IMR-90 (cell line): ENCODE measurements at regions not wholly inside any gene's neighbourhood (a gene's known extent, or its start where the extent isn't known, plus 50 kb on each side); places are given as distances from the start of the nearest gene placed in this dataset.

Experiments used
- ATAC-seq: fragments of 200-7000 bp; cut with Tn5 transposase; 2 replicates; pipeline ENCODE4 v1.9.1; 2020; ENCODE audit warnings: low read depth, mild to moderate bottlenecking, moderate library complexity
- BruUV-seq: library from RNA; stranded (reverse); fragments of 400-500 nt; replicated peaks from 2 replicates; lab custom pipeline; 2021; lab: Mats Ljungman, UMichigan
- CTCF ChIA-PET: fragments of 300-600 bp; formaldehyde crosslinking; extraction: SDS; loops from one replicate; lab custom pipeline; 2021; ENCODE audit warnings: antibody characterized with exemption; lab: Yijun Ruan, JAX
- POLR2A ChIA-PET: fragments of 300-600 bp; sonication (Branson Sonifier 250); formaldehyde crosslinking; loops from one replicate; lab custom pipeline; 2022; ENCODE audit warnings: antibody characterized with exemption; ENCODE audit not compliant: unreplicated experiment; lab: Charles Lee
- DNase-seq: peaks from one replicate; pipeline ENCODE4 v3.0.0; 2013
- H2AFZ ChIP-seq: replicated peaks from 2 replicates; pipeline ENCODE3; 2013; ENCODE audit warnings: low read length, mild to moderate bottlenecking; ENCODE audit not compliant: poor library complexity
- H2AK5ac ChIP-seq: 2 replicates; pipeline ENCODE4 v1.6.1; 2013; ENCODE audit warnings: low read depth, low read length, inconsistent platforms
- H2AK9ac ChIP-seq: replicated peaks from 2 replicates; pipeline ENCODE3; 2013; ENCODE audit warnings: mild to moderate bottlenecking, low read depth, low read length, moderate library complexity; ENCODE audit not compliant: poor library complexity
- H2BK120ac ChIP-seq: 2 replicates; pipeline ENCODE4 v1.6.1; 2013; ENCODE audit warnings: low read depth, low read length, inconsistent platforms
- H2BK15ac ChIP-seq: 3 replicates; pipeline ENCODE4 v1.6.1; 2013; ENCODE audit warnings: low read depth, low read length, inconsistent platforms
- H2BK20ac ChIP-seq: 2 replicates; pipeline ENCODE4 v1.6.1; 2013; ENCODE audit warnings: low read depth, mild to moderate bottlenecking, inconsistent platforms, low read length, moderate library complexity
- H2BK5ac ChIP-seq: 2 replicates; pipeline ENCODE4 v1.6.1; 2013; ENCODE audit warnings: mild to moderate bottlenecking, low read depth, low read length, inconsistent platforms; ENCODE audit not compliant: poor library complexity, severe bottlenecking
- H3K14ac ChIP-seq: replicated peaks from 2 replicates; pipeline ENCODE4 v1.6.1; 2013; ENCODE audit warnings: low read depth, low read length, inconsistent platforms
- H3K18ac ChIP-seq: 2 replicates; pipeline ENCODE4 v1.6.1; 2013; ENCODE audit warnings: low read depth, low read length, control low read depth
- H3K23ac ChIP-seq: 2 replicates; pipeline ENCODE4 v1.6.1; 2013; ENCODE audit warnings: low read depth, low read length, inconsistent platforms
- H3K27ac ChIP-seq: 2 replicates; pipeline ENCODE4 v1.5.1; 2013; ENCODE audit warnings: mild to moderate bottlenecking, control low read depth, low read length; ENCODE audit not compliant: insufficient read depth
- H3K27me3 ChIP-seq: 2 replicates; pipeline ENCODE4 v1.6.1; 2013; ENCODE audit warnings: low read length; ENCODE audit not compliant: control insufficient read depth, insufficient read depth
- H3K36me3 ChIP-seq: 2 replicates; pipeline ENCODE4 v1.6.1; 2013; ENCODE audit warnings: low read length, mixed read lengths; ENCODE audit not compliant: control insufficient read depth, insufficient read depth
- H3K4ac ChIP-seq: 2 replicates; pipeline ENCODE4 v1.6.1; 2013; ENCODE audit warnings: low read depth, low read length, inconsistent platforms
- H3K4me1 ChIP-seq: 2 replicates; pipeline ENCODE4 v1.6.1; 2013; ENCODE audit warnings: low read length, mixed read lengths; ENCODE audit not compliant: control insufficient read depth, insufficient read depth
- H3K4me2 ChIP-seq: 2 replicates; pipeline ENCODE4 v1.6.1; 2013; ENCODE audit warnings: low read depth, mild to moderate bottlenecking, control low read depth, low read length, moderate library complexity
- H3K4me3 ChIP-seq: 2 replicates; pipeline ENCODE4 v1.5.1; 2013; ENCODE audit warnings: low read depth, mild to moderate bottlenecking, control low read depth, low read length, moderate library complexity; ENCODE audit not compliant: insufficient read depth
- H3K56ac ChIP-seq: 2 replicates; pipeline ENCODE4 v1.6.1; 2013; ENCODE audit warnings: low read length, inconsistent platforms; ENCODE audit not compliant: insufficient read depth; ENCODE audit errors: extremely low read depth
- H3K79me1 ChIP-seq, 2 experiments: 2 replicates each; pipeline ENCODE4 v1.6.1; 2013; ENCODE audit warnings: low read length in 2 of 2, inconsistent platforms in 1 of 2, low read depth in 1 of 2
- H3K9ac ChIP-seq: 2 replicates; pipeline ENCODE4 v1.6.1; 2013; ENCODE audit warnings: low read depth, low read length, control low read depth
- H3K9me1 ChIP-seq: 2 replicates; pipeline ENCODE4 v1.6.1; 2013; ENCODE audit warnings: low read length, inconsistent platforms; ENCODE audit not compliant: insufficient read depth
- H3K9me3 ChIP-seq: 2 replicates; pipeline ENCODE4 v1.6.1; 2013; ENCODE audit warnings: low read length; ENCODE audit not compliant: control insufficient read depth, insufficient read depth
- H4K20me1 ChIP-seq: 2 replicates; pipeline ENCODE4 v1.6.1; 2013; ENCODE audit warnings: low read length, inconsistent platforms; ENCODE audit not compliant: insufficient read depth
- H4K5ac ChIP-seq: 2 replicates; pipeline ENCODE4 v1.6.1; 2013; ENCODE audit warnings: mild to moderate bottlenecking, low read depth, low read length, control low read depth
- H4K8ac ChIP-seq, 2 experiments: 2 replicates each; pipeline ENCODE4 v1.6.1; 2013; ENCODE audit warnings: low read depth in 2 of 2, low read length in 2 of 2, control low read depth in 1 of 2, inconsistent platforms in 1 of 2
- H4K91ac ChIP-seq: 2 replicates; pipeline ENCODE4 v1.6.1; 2013; ENCODE audit warnings: low read depth, low read length, inconsistent platforms; ENCODE audit not compliant: insufficient read depth
- CEBPB ChIP-seq: IDR thresholded peaks from 2 replicates; pipeline ENCODE4 v1.6.1; 2012; ENCODE audit warnings: low read depth, low read length, improper control_type of control experiment
- POLR2A ChIP-seq: IDR thresholded peaks from 2 replicates; pipeline ENCODE4 v1.6.1; 2012; ENCODE audit warnings: mild to moderate bottlenecking, low read depth, low read length
- SMC3 ChIP-seq: fragments of 150-350 bp; IDR thresholded peaks from 2 replicates; pipeline ENCODE4 v1.6.1; 2016; ENCODE audit warnings: low read depth, mild to moderate bottlenecking, antibody characterized with exemption, low read length, moderate library complexity
- WGBS, 2 experiments: methylation state at CpG; one replicate each; pipeline versions ENCODE4 v1.1.5 to v1.1.7; 2013; ENCODE audit warnings: missing lambda C conversion rate in 2 of 2; ENCODE audit not compliant: insufficient read length in 1 of 2; ENCODE audit errors: extremely low coverage in 2 of 2; 5-methylcytosine and 5-hydroxymethylcytosine counted together
- dilution Hi-C: fragments of 300-500 bp; cut with HindIII; formaldehyde crosslinking; loops from one replicate; pipeline ENCODE4 v1.14.3; 2018; ENCODE audit warnings: low sequenced_read_pairs; ENCODE audit not compliant: unreplicated experiment
- in situ Hi-C: fragments of 300-500 bp; cut with MboI; formaldehyde crosslinking; loops from 3 replicates; pipeline ENCODE4 v1.14.3; 2019; ENCODE audit warnings: low sequenced_read_pairs, inconsistent platforms, mixed read lengths
- intact Hi-C: fragments of 100-400 bp; cut with micrococcal nuclease; formaldehyde crosslinking; loops from 2 replicates; pipeline ENCODE4 v1.10.0; 2022
- TF ChIP-seq, protein P1 (sequence below): fragments of 150-350 bp; IDR thresholded peaks from 2 replicates; pipeline ENCODE4 v1.6.1; 2017; ENCODE audit warnings: mild to moderate bottlenecking, antibody characterized with exemption, low read length, low read depth
- TF ChIP-seq, protein P2 (sequence below): conservative IDR thresholded peaks from 2 replicates; pipeline ENCODE4 v1.5.1; 2012; ENCODE audit warnings: mild to moderate bottlenecking, low read depth, low read length, improper control_type of control experiment

DNA sequence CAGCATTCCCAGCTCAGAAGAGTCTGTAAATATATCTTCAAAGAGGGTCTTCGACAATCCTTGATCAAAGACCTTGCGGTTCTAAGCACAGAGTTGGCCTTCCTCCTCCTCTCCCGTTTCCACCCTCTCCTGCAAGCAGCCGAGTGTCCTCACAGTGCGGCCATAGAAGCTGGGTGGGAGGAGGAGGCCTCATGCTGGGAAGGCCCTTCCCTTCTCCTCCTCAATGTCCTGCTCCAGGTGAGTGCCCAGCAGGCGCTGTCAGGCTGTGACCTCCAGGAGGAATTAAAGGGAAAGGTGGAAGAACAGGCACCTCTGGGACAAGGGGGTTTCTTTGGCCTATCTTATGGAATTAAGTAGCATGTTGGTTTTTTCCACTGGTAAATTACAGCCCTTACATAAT is 674.2 kb upstream of the ARGLU1 start:
- WGBS, 2 experiments = no CpG with 5 or more reads among the region's 6 CpGs

More for the DNA sequence above, 674.2 kb upstream of the ARGLU1 start:
- Histone ChIP-seq H3K36me3 (no peaks in the 10 kb centered on the region), H4K8ac (no peak overlapping the region), H3K18ac (no peak overlapping the region), H2BK5ac (no peak overlapping the region), H3K4me2 (no peak overlapping the region), H3K79me1 (peaks cover 15 to 17% of the 10 kb centered on the region in 2 experiments; a peak in 3 of 4 replicates), H2AFZ (peak overlapping the region; percentile 35), H3K27ac (no peak overlapping the region), H4K20me1 (no peaks in the 10 kb centered on the region), H2BK120ac (no peak overlapping the region), H3K27me3 (no peaks in the 10 kb centered on the region), H2BK15ac (no peak overlapping the region), H3K4me1 (no peaks in the 10 kb centered on the region), H2AK5ac (peak overlapping the region; percentile 16; the same call in 1 of the 2 replicates), H3K56ac (no peak overlapping the region; the same call in 1 of the 2 replicates), H3K9ac (no peak overlapping the region), H2BK20ac (no peak overlapping the region), H3K4me3 (no peak overlapping the region), H3K23ac (no peak overlapping the region), H3K9me1 (0 out of 2 replicates have a peak, but pooled peaks cover 3% of the 10 kb centered on the region), H3K4ac (no peak overlapping the region), H2AK9ac (no peak overlapping the region), H4K5ac (no peak overlapping the region), H3K14ac (no peak overlapping the region), H4K91ac (no peak overlapping the region), H3K9me3 (no peaks in the 10 kb centered on the region)
- DNase-seq (no peak), ATAC-seq (no peak)
- dilution Hi-C loops (no loop called here), in situ Hi-C loops (no loop called here), intact Hi-C loops (no loop called here)
- CTCF ChIA-PET = no interaction called here
- TF ChIP-seq, protein P1, sequence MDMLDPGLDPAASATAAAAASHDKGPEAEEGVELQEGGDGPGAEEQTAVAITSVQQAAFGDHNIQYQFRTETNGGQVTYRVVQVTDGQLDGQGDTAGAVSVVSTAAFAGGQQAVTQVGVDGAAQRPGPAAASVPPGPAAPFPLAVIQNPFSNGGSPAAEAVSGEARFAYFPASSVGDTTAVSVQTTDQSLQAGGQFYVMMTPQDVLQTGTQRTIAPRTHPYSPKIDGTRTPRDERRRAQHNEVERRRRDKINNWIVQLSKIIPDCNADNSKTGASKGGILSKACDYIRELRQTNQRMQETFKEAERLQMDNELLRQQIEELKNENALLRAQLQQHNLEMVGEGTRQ = no peak
- TF ChIP-seq CEBPB (no peak), POLR2A (no peak), SMC3 (no peak)
- TF ChIP-seq, protein P2, sequence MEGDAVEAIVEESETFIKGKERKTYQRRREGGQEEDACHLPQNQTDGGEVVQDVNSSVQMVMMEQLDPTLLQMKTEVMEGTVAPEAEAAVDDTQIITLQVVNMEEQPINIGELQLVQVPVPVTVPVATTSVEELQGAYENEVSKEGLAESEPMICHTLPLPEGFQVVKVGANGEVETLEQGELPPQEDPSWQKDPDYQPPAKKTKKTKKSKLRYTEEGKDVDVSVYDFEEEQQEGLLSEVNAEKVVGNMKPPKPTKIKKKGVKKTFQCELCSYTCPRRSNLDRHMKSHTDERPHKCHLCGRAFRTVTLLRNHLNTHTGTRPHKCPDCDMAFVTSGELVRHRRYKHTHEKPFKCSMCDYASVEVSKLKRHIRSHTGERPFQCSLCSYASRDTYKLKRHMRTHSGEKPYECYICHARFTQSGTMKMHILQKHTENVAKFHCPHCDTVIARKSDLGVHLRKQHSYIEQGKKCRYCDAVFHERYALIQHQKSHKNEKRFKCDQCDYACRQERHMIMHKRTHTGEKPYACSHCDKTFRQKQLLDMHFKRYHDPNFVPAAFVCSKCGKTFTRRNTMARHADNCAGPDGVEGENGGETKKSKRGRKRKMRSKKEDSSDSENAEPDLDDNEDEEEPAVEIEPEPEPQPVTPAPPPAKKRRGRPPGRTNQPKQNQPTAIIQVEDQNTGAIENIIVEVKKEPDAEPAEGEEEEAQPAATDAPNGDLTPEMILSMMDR = no peak
- POLR2A ChIA-PET = no interaction called here
- BruUV-seq = no TSS peak
